ENCODE measurements at regions not wholly inside any gene's neighbourhood (a gene's known extent, or its start where the extent isn't known, plus 50 kb on each side); places are given as distances from the start of the nearest gene placed in this dataset.

DNA sequence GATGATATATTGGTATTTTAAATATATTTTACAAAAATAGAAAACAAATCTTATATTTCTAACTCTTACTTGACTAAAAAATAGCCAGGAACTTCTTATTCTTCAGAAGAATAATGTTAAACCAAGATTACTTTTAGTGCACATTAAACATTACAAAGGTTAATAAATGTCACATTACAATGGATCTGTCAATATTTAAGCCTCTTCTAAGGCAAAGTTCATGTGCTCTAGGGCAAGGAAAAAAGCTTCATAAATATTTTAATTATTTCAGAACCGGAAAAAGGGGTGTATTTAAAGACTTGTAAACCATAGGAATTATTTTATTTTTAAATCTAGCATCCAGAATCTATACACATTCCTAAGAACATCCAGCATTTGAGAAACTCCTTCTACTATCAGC is 166.9 kb upstream of the ROBO2 start:
- Histone ChIP-seq H3K18ac (ENCODE audit: extremely low read depth, low read length) (no peak overlapping the region), H3K79me2 (ENCODE audit: control insufficient read depth in 1 of 2, insufficient read depth in 2 of 2, low read length in 2 of 2) (no peaks in the 10 kb centered on the region), H2BK120ac (replicated peaks; ENCODE audit: low read depth, low read length) (no peak overlapping the region), H3K23me2 (ENCODE audit: low read depth, low read length) (no peaks in the 10 kb centered on the region), H4K5ac (ENCODE audit: insufficient read length, low read depth, low read length) (no peak overlapping the region), H3K27ac (ENCODE audit: low read depth, low read length) (no peak overlapping the region), H2BK12ac (ENCODE audit: low read depth, low read length) (no peak overlapping the region), H3K4me1 (replicated peaks in 1 of 4; ENCODE audit: control insufficient read depth in 3 of 4, insufficient read depth in 4 of 4, low read length in 3 of 4) (no peaks in the 10 kb centered on the region), H3K14ac (ENCODE audit: insufficient read length) (no peak overlapping the region), H3K4ac (replicated peaks; ENCODE audit: insufficient read length, low read depth, low read length) (no peak overlapping the region), H2BK5ac (ENCODE audit: low read depth, low read length) (no peak overlapping the region), H3K27me3 (replicated peaks in 1 of 4; ENCODE audit: control insufficient read depth in 3 of 4, extremely low read depth in 1 of 4, insufficient read depth in 3 of 4, low read length in 3 of 4) (no peaks in the 10 kb centered on the region), H2AFZ (ENCODE audit: low read length) (no peak overlapping the region), H3K36me3 (ENCODE audit: control insufficient read depth in 2 of 4, insufficient read depth in 4 of 4, low read length in 3 of 4) (no peaks in the 10 kb centered on the region), H4K8ac (ENCODE audit: extremely low read depth, insufficient read depth, low read length) (no peak overlapping the region), H3K9me3 (ENCODE audit: insufficient read depth in 2 of 2, low read depth in 1 of 2, low read length in 1 of 2) (no peaks in the 10 kb centered on the region), H2BK15ac (ENCODE audit: low read length) (no peak overlapping the region), H3K4me3 (ENCODE audit: extremely low read depth in 1 of 4, insufficient read depth in 2 of 4, low read depth in 3 of 4, low read length in 4 of 4) (no peak overlapping the region), H3K9ac (replicated peaks in 1 of 4; ENCODE audit: extremely low read depth in 1 of 4, low read depth in 3 of 4, low read length in 3 of 4) (no peak overlapping the region), H3K23ac (ENCODE audit: insufficient read length) (no peak overlapping the region), H3K56ac (replicated peaks; ENCODE audit: insufficient read length, low read depth, low read length) (no peak overlapping the region), H3K79me1 (ENCODE audit: low read depth, low read length) (no peaks in the 10 kb centered on the region), H4K20me1 (replicated peaks in 1 of 2; ENCODE audit: control insufficient read depth in 1 of 2, insufficient read depth in 2 of 2, low read length in 2 of 2) (no peaks in the 10 kb centered on the region), H2AK5ac (ENCODE audit: low read depth, low read length) (no peak overlapping the region), H2BK20ac (ENCODE audit: low read length) (no peak overlapping the region), H3K4me2 (ENCODE audit: insufficient read depth in 1 of 2, low read depth in 2 of 2, low read length in 2 of 2) (no peak overlapping the region), H4K91ac (replicated peaks; ENCODE audit: insufficient read length, low read length) (no peak overlapping the region)
- DNase-seq (ENCODE audit: low read depth in 1 of 2, low spot score in 2 of 2) (no peak), FAIRE-seq (no peak)
- WGBS, 2 experiments (ENCODE audit: extremely low coverage in 1 of 2, insufficient coverage in 1 of 2, insufficient read length in 1 of 2, insufficient replicate concordance in 2 of 2, low coverage in 1 of 2, low lambda C conversion rate in 2 of 2, missing lambda C conversion rate in 1 of 2): 91% methylated on average over 1 of the region's 1 CpG; no CpG with 5 or more reads in 1 of the 2 experiments
- ChIA-PET POLR2A (ENCODE audit: partially characterized antibody) (no interaction called here), CTCF (ENCODE audit: partially characterized antibody) (no interaction called here)
- no peak for TF ChIP-seq BRCA1 (IDR thresholded peaks at IDR 0.05; ENCODE audit: low read depth, low read length)
- TF ChIP-seq HDAC2 (IDR thresholded peaks at IDR 0.05; ENCODE audit: borderline replicate concordance in 1 of 2, low read depth in 2 of 2, low read length in 2 of 2): no peak
- TF ChIP-seq SAP30 (IDR thresholded peaks at IDR 0.05; ENCODE audit: insufficient read depth, insufficient replicate concordance, low read length): no peak
- no peak for TF ChIP-seq CBX8 (IDR thresholded peaks at IDR 0.05; ENCODE audit: borderline replicate concordance, low read depth, low read length)
- TF ChIP-seq, protein P1, sequence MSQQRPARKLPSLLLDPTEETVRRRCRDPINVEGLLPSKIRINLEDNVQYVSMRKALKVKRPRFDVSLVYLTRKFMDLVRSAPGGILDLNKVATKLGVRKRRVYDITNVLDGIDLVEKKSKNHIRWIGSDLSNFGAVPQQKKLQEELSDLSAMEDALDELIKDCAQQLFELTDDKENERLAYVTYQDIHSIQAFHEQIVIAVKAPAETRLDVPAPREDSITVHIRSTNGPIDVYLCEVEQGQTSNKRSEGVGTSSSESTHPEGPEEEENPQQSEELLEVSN (IDR thresholded peaks at IDR 0.05): no peak
- no peak for TF ChIP-seq SIX5 (IDR thresholded peaks at IDR 0.05; ENCODE audit: low read depth, low read length)
- TF ChIP-seq NANOG (IDR thresholded peaks at IDR 0.05; ENCODE audit: insufficient read depth, low read depth, low read length, poor library complexity, severe bottlenecking): no peak
- TF ChIP-seq ASH2L (IDR thresholded peaks at IDR 0.05; ENCODE audit: low read length): no peak
- no peak for TF ChIP-seq PHF8 (conservative IDR thresholded peaks at IDR 0.05; ENCODE audit: low read depth, low read length)

All from H1 (cell line).